ENCODE measurements at regions not wholly inside any gene's neighbourhood (a gene's known extent, or its start where the extent isn't known, plus 50 kb on each side); places are given as distances from the start of the nearest gene placed in this dataset.

GRCh38 chr5:156261275-156261939 lies 65.6 kb upstream of the SGCD start:
- TF ChIP-seq CTCF (IDR thresholded peaks at IDR 0.05 in 8 of 11, conservative IDR thresholded peaks at IDR 0.05 in 3 of 11) (no peak), POLR2AphosphoS5 (IDR thresholded peaks at IDR 0.05) (no peak)

All from spleen (tissue), 7 donors.